H9 (cell line): ENCODE measurements at regions not wholly inside any gene's neighbourhood (a gene's known extent, or its start where the extent isn't known, plus 50 kb on each side); places are given as distances from the start of the nearest gene placed in this dataset.

Experiments
- DNase-seq: peaks from one replicate; pipeline ENCODE4 v3.0.0-alpha.2; 2017
- H2AFZ ChIP-seq: one replicate; pipeline ENCODE4 v1.6.1; 2013; ENCODE audit warnings: mild to moderate bottlenecking, low read length, control low read depth, moderate library complexity
- H2AK5ac ChIP-seq: 2 replicates; pipeline ENCODE4 v1.6.1; 2013; ENCODE audit warnings: low read length, control low read depth, mixed read lengths; ENCODE audit not compliant: insufficient read length
- H2BK120ac ChIP-seq: one replicate; pipeline ENCODE4 v1.6.1; 2013; ENCODE audit warnings: low read depth, mild to moderate bottlenecking, low read length, control low read depth, inconsistent platforms; ENCODE audit not compliant: poor library complexity, severe bottlenecking
- H2BK12ac ChIP-seq: 2 replicates; pipeline ENCODE4 v1.6.1; 2013; ENCODE audit warnings: low read length, control low read depth, mixed read lengths, low read depth; ENCODE audit not compliant: insufficient read length
- H2BK15ac ChIP-seq: 2 replicates; pipeline ENCODE4 v1.6.1; 2013; ENCODE audit warnings: low read depth, low read length, control low read depth
- H2BK20ac ChIP-seq: one replicate; pipeline ENCODE4 v1.6.1; 2013; ENCODE audit warnings: low read depth, mild to moderate bottlenecking, low read length, control low read depth, inconsistent platforms; ENCODE audit not compliant: poor library complexity, severe bottlenecking
- H2BK5ac ChIP-seq: 2 replicates; pipeline ENCODE4 v1.6.1; 2013; ENCODE audit warnings: low read length, control low read depth, mixed read lengths; ENCODE audit not compliant: insufficient read length
- H3K14ac ChIP-seq: 2 replicates; pipeline ENCODE4 v1.6.1; 2013; ENCODE audit warnings: low read length, control low read depth; ENCODE audit not compliant: insufficient read depth
- H3K18ac ChIP-seq: 2 replicates; pipeline ENCODE4 v1.6.1; 2013; ENCODE audit warnings: low read depth, mild to moderate bottlenecking, mixed read lengths, low read length, control low read depth; ENCODE audit not compliant: insufficient read length
- H3K23ac ChIP-seq: 2 replicates; pipeline ENCODE4 v1.6.1; 2013; ENCODE audit warnings: low read length, control low read depth, mixed read lengths, low read depth; ENCODE audit not compliant: insufficient read length
- H3K23me2 ChIP-seq: 2 replicates; pipeline ENCODE4 v1.6.1; 2013; ENCODE audit warnings: low read depth, mild to moderate bottlenecking, mixed read lengths, low read length, control low read depth; ENCODE audit not compliant: insufficient read length, poor library complexity, severe bottlenecking
- H3K27ac ChIP-seq: 2 replicates; pipeline ENCODE4 v1.5.1; 2013; ENCODE audit warnings: low read length, control low read depth, mixed read lengths, low read depth; ENCODE audit not compliant: insufficient read length
- H3K27me3 ChIP-seq: 2 replicates; pipeline ENCODE4 v1.6.1; 2013; ENCODE audit warnings: low read length, control low read depth, inconsistent platforms; ENCODE audit not compliant: insufficient read depth
- H3K4ac ChIP-seq: 2 replicates; pipeline ENCODE4 v1.6.1; 2013; ENCODE audit warnings: low read depth, mild to moderate bottlenecking, control low read depth, inconsistent platforms, low read length, moderate library complexity
- H3K4me1 ChIP-seq: 2 replicates; pipeline ENCODE4 v1.6.1; 2013; ENCODE audit warnings: low read length, control low read depth, inconsistent platforms; ENCODE audit not compliant: insufficient read depth
- H3K4me2 ChIP-seq: 2 replicates; pipeline ENCODE4 v1.6.1; 2013; ENCODE audit warnings: low read length, control low read depth, mixed read lengths; ENCODE audit not compliant: insufficient read length, insufficient read depth
- H3K56ac ChIP-seq: 2 replicates; pipeline ENCODE4 v1.6.1; 2013; ENCODE audit warnings: low read depth, mild to moderate bottlenecking, mixed read lengths, low read length, control low read depth; ENCODE audit not compliant: insufficient read length
- H3K79me1 ChIP-seq: 2 replicates; pipeline ENCODE4 v1.6.1; 2013; ENCODE audit warnings: low read depth, mild to moderate bottlenecking, moderate library complexity, low read length, control low read depth, inconsistent platforms; ENCODE audit not compliant: insufficient read depth, poor library complexity, severe bottlenecking
- H3K79me2 ChIP-seq: 2 replicates; pipeline ENCODE4 v1.6.1; 2013; ENCODE audit warnings: low read length, control low read depth, inconsistent platforms; ENCODE audit not compliant: insufficient read depth
- H3K9ac ChIP-seq: 2 replicates; pipeline ENCODE4 v1.6.1; 2013; ENCODE audit warnings: low read length, control low read depth, mixed read lengths; ENCODE audit not compliant: insufficient read length; ENCODE audit errors: extremely low read depth
- H3K9me3 ChIP-seq: one replicate; pipeline ENCODE4 v1.6.1; 2013; ENCODE audit warnings: low read depth, low read length, inconsistent platforms; ENCODE audit not compliant: control insufficient read depth
- H3T11ph ChIP-seq: one replicate; pipeline ENCODE4 v1.6.1; 2013; ENCODE audit warnings: mild to moderate bottlenecking, low read length, control low read depth, inconsistent platforms
- H4K20me1 ChIP-seq: one replicate; pipeline ENCODE4 v1.6.1; 2013; ENCODE audit not compliant: control insufficient read depth, insufficient read length, insufficient read depth
- H4K5ac ChIP-seq: 2 replicates; pipeline ENCODE4 v1.6.1; 2013; ENCODE audit warnings: low read depth, mild to moderate bottlenecking, mixed read lengths, low read length, control low read depth; ENCODE audit not compliant: insufficient read length
- H4K8ac ChIP-seq: replicated peaks from 2 replicates; pipeline ENCODE4 v1.6.1; 2013; ENCODE audit warnings: low read length, control low read depth, mixed read lengths, low read depth; ENCODE audit not compliant: insufficient read length
- H4K91ac ChIP-seq: 2 replicates; pipeline ENCODE4 v1.6.1; 2013; ENCODE audit warnings: low read depth, mild to moderate bottlenecking, moderate library complexity, mixed read lengths, low read length, control low read depth; ENCODE audit not compliant: insufficient read length
- H3K27ac Mint-ChIP-seq, 3 experiments: 2 replicates in 2 of 3; 3 replicates in 1 of 3; pipeline ENCODE4 v1.8.0; 2020 to 2021; ENCODE audit warnings: mixed read lengths in 3 of 3, mild to moderate bottlenecking in 1 of 3, moderate library complexity in 1 of 3
- H3K27me3 Mint-ChIP-seq: 2 replicates; pipeline ENCODE4 v1.8.0; 2021; ENCODE audit warnings: low read depth, mild to moderate bottlenecking, moderate library complexity, mixed read lengths
- H3K36me3 Mint-ChIP-seq, 3 experiments: 2 replicates in 2 of 3; 3 replicates in 1 of 3; pipeline ENCODE4 v1.8.0; 2020 to 2021; ENCODE audit warnings: low read depth in 3 of 3, mixed read lengths in 3 of 3; ENCODE audit not compliant: insufficient read depth in 1 of 3
- H3K4me1 Mint-ChIP-seq, 2 experiments: 2 replicates each; pipeline ENCODE4 v1.8.0; 2020; ENCODE audit warnings: mixed read lengths in 2 of 2
- H3K4me3 Mint-ChIP-seq, 2 experiments: 2 replicates in 1 of 2; 3 replicates in 1 of 2; pipeline ENCODE4 v1.8.0; 2020 to 2021; ENCODE audit warnings: mild to moderate bottlenecking in 2 of 2, mixed read lengths in 2 of 2, moderate library complexity in 1 of 2
- H3K9me3 Mint-ChIP-seq, 2 experiments: 2 replicates in 1 of 2; 3 replicates in 1 of 2; pipeline ENCODE4 v1.8.0; 2020; ENCODE audit warnings: mild to moderate bottlenecking in 2 of 2, mixed read lengths in 2 of 2, moderate library complexity in 1 of 2
- CTCF ChIP-seq: fragments of 200-600 bp; sonication (generic); conservative IDR thresholded peaks from 3 replicates; pipeline ENCODE4 v1.8.0; 2021; ENCODE audit warnings: antibody characterized with exemption, mild to moderate bottlenecking
- WGBS: extraction: QIAGEN DNeasy Blood & Tissue Kit; methylation state at CpG from one replicate; pipeline ENCODE4 v1.1.7; 2013; ENCODE audit warnings: missing lambda C conversion rate, low lambda C conversion rate, mixed read lengths; ENCODE audit not compliant: insufficient read length; ENCODE audit errors: extremely low coverage; 5-methylcytosine and 5-hydroxymethylcytosine counted together

- Histone ChIP-seq H3K23me2 (no peaks in the 10 kb centered on the region), H2BK15ac (no peak overlapping the region), H3K4me1 (no peaks in the 10 kb centered on the region), H2BK5ac (no peak overlapping the region), H4K5ac (no peak overlapping the region), H4K8ac (no peak overlapping the region), H3K56ac (no peak overlapping the region), H4K91ac (no peak overlapping the region), H2AFZ (no peak overlapping the region), H3K14ac (no peak overlapping the region), H3K4ac (no peak overlapping the region), H3K9me3 (no peaks in the 10 kb centered on the region), H2BK12ac (no peak overlapping the region), H3K27me3 (no peaks in the 10 kb centered on the region), H3K4me2 (no peak overlapping the region), H3K79me2 (no peaks in the 10 kb centered on the region), H3K79me1 (no peaks in the 10 kb centered on the region), H3T11ph (no peak overlapping the region), H3K18ac (no peak overlapping the region), H4K20me1 (no peaks in the 10 kb centered on the region), H3K27ac (no peak overlapping the region), H2AK5ac (no peak overlapping the region), H2BK20ac (no peak overlapping the region), H3K23ac (no peak overlapping the region), H3K9ac (no peak overlapping the region), H2BK120ac (no peak overlapping the region)
- no peak for TF ChIP-seq CTCF
- H3K4me3 Mint-ChIP-seq: no peak overlapping the region
- H3K36me3 Mint-ChIP-seq: no peaks in the 10 kb centered on the region; a peak in 1 of 7 replicates
- no CpG with 5 or more reads among the region's 3 CpGs for WGBS
- H3K9me3 Mint-ChIP-seq: peaks cover 0 to 3% of the 10 kb centered on the region in 2 experiments; a peak in 1 of 5 replicates
- no peak for DNase-seq
- H3K4me1 Mint-ChIP-seq: peaks cover 15 to 18% of the 10 kb centered on the region in 2 experiments
- peak overlapping the region in 1 of 3 experiments; percentile 12; a peak in 1 of 7 replicates for H3K27ac Mint-ChIP-seq
- H3K27me3 Mint-ChIP-seq: no peaks in the 10 kb centered on the region
Measured at GRCh38 chr1:80896781-80897356, 903.9 kb upstream of the ADGRL2 start.
